ENCODE measurements at regions not wholly inside any gene's neighbourhood (a gene's known extent, or its start where the extent isn't known, plus 50 kb on each side); places are given as distances from the start of the nearest gene placed in this dataset.
A peak's percentile ranks its signal among the peaks of the same experiment; 100 is the strongest.
"Not testable (repeated sequence)": the region's sequence is repeated elsewhere in the genome, so short reads cannot be mapped to it uniquely, and the experiment has no call there.

GRCh38 chr11:90341986-90342385 is 119.1 kb upstream of the CHORDC1 start:
- DNase-seq: no peak

GRCh38 chr11:90332415-90332814 is 109.6 kb upstream of the CHORDC1 start:
- DNase-seq: no peak

- no peak for DNase-seq
Observed at GRCh38 chr11:90330632-90331031, 107.8 kb upstream of the CHORDC1 start.

- no peak for DNase-seq
Observed at GRCh38 chr11:90329043-90329442, 106.2 kb upstream of the CHORDC1 start.

GRCh38 chr11:90326647-90327046 is 103.8 kb upstream of the CHORDC1 start:
- no peak for DNase-seq

- no peak for DNase-seq
Observed at GRCh38 chr11:90323289-90323688, 100.4 kb upstream of the CHORDC1 start.

- no peak for DNase-seq
Observed at GRCh38 chr11:90321018-90321417, 98.2 kb upstream of the CHORDC1 start.

GRCh38 chr11:90318651-90319050 is 95.8 kb upstream of the CHORDC1 start:
- DNase-seq: no peak

- no peak for DNase-seq
Observed at GRCh38 chr11:90310210-90310609, 87.4 kb upstream of the CHORDC1 start.

GRCh38 chr11:90309693-90310092 is 86.8 kb upstream of the CHORDC1 start:
- DNase-seq: no peak

GRCh38 chr11:90294526-90294925 is 71.7 kb upstream of the CHORDC1 start:
- no peak for DNase-seq

GRCh38 chr11:90294091-90294490 is 71.2 kb upstream of the CHORDC1 start:
- DNase-seq: no peak

- peak; percentile 35 for DNase-seq
Observed at GRCh38 chr11:90288212-90288821, 65.5 kb upstream of the CHORDC1 start.

GRCh38 chr11:90286640-90287039 is 63.8 kb upstream of the CHORDC1 start:
- DNase-seq: no peak

- no peak for DNase-seq
Observed at GRCh38 chr11:90284171-90284570, 61.3 kb upstream of the CHORDC1 start.

- DNase-seq: not testable (repeated sequence)
Observed at GRCh38 chr11:90282551-90283071, 59.8 kb upstream of the CHORDC1 start.

- no peak for DNase-seq
Observed at GRCh38 chr11:90274362-90274761, 51.5 kb upstream of the CHORDC1 start.

Data from NCI-H146 (cell line).